ENCODE measurements at regions not wholly inside any gene's neighbourhood (a gene's known extent, or its start where the extent isn't known, plus 50 kb on each side); places are given as distances from the start of the nearest gene placed in this dataset.

DNA sequence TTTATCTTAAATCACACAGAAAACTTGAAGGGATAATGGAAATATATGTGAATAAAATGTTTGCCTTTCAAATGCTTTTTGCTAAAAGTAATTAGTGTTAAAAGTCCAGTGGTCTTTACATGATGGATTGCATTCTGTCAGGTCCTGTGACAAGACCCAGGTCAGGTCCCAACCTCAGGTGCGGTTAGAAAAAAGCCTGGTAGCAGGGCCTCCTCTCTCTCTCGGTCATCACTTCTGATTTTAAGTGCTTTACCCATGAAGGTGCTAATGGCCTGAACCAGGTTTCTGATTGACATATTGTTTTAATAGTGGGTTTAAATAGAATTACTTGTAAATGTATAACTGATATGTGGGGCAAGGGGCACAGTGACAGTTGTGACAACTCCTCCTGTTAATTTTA is 736.3 kb downstream of the POM121L12 start:
- Histone ChIP-seq H3K27me3 (ENCODE audit: control insufficient read depth, low read length) (no peaks in the 10 kb centered on the region), H3K79me2 (ENCODE audit: control insufficient read depth, low read length) (no peaks in the 10 kb centered on the region), H4K20me1 (ENCODE audit: control insufficient read depth, insufficient read depth, low read depth, low read length) (no peaks in the 10 kb centered on the region), H3K9me3 (ENCODE audit: control insufficient read depth, insufficient read depth, low read length) (peaks cover 9% of the 10 kb centered on the region; the same call in 1 of the 2 replicates), H3K27ac (ENCODE audit: low read depth, low read length) (no peak overlapping the region), H3K9me2 (replicated peaks; ENCODE audit: control insufficient read depth, low read length) (no peaks in the 10 kb centered on the region; the same call in 1 of the 2 replicates), H3K4me1 (ENCODE audit: control insufficient read depth, low read length) (no peaks in the 10 kb centered on the region), H3K4me3 (ENCODE audit: low read length) (no peak overlapping the region), H3K4me2 (ENCODE audit: low read length) (no peak overlapping the region), H3F3A (ENCODE audit: control insufficient read depth, insufficient read depth) (no peaks in the 10 kb centered on the region), H3K36me3 (ENCODE audit: control insufficient read depth, low read length) (no peaks in the 10 kb centered on the region)
- no peak for TF ChIP-seq EZH2phosphoT487 (IDR thresholded peaks at IDR 0.05; ENCODE audit: borderline replicate concordance, low read length)

DNA sequence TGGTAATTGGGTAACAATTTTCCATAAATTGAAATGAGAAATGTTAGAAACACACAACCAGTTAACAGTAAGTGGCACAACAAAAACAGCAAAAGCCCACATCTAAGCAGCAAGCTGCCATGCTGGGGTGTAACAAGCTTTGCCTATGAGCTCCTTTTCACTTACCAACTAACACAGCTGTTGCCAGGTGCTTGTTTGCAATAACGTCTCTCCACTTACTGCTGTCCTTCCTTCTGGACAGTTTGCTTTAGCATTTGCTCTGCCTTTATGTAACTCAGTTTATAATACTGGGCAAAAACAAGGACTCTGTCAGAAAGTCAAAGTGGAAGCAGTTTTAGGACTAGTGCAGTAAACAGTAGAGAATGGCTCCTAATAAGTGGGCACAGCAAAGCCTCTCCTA is 740.9 kb downstream of the POM121L12 start:
- no peaks in the 10 kb centered on the region for H3K36me3 ChIP-seq (ENCODE audit: control insufficient read depth, low read length)
- peaks cover 3% of the 10 kb centered on the region; the same call in 1 of the 2 replicates for H3K9me3 ChIP-seq (ENCODE audit: control insufficient read depth, insufficient read depth, low read length)
- no peak overlapping the region for H3K4me2 ChIP-seq (ENCODE audit: low read length)
- no peaks in the 10 kb centered on the region for H3K79me2 ChIP-seq (ENCODE audit: control insufficient read depth, low read length)
- no peak overlapping the region for H3K4me3 ChIP-seq (ENCODE audit: low read length)
- no peaks in the 10 kb centered on the region for H3F3A ChIP-seq (ENCODE audit: control insufficient read depth, insufficient read depth)
- TF ChIP-seq, protein P1, sequence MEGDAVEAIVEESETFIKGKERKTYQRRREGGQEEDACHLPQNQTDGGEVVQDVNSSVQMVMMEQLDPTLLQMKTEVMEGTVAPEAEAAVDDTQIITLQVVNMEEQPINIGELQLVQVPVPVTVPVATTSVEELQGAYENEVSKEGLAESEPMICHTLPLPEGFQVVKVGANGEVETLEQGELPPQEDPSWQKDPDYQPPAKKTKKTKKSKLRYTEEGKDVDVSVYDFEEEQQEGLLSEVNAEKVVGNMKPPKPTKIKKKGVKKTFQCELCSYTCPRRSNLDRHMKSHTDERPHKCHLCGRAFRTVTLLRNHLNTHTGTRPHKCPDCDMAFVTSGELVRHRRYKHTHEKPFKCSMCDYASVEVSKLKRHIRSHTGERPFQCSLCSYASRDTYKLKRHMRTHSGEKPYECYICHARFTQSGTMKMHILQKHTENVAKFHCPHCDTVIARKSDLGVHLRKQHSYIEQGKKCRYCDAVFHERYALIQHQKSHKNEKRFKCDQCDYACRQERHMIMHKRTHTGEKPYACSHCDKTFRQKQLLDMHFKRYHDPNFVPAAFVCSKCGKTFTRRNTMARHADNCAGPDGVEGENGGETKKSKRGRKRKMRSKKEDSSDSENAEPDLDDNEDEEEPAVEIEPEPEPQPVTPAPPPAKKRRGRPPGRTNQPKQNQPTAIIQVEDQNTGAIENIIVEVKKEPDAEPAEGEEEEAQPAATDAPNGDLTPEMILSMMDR (IDR thresholded peaks at IDR 0.05; ENCODE audit: low read depth, low read length, poor library complexity, severe bottlenecking) = no peak
- no peak for TF ChIP-seq EZH2phosphoT487 (IDR thresholded peaks at IDR 0.05; ENCODE audit: borderline replicate concordance, low read length)
- no peak overlapping the region for H3K27ac ChIP-seq (ENCODE audit: low read depth, low read length)
- H3K9me2 ChIP-seq (replicated peaks; ENCODE audit: control insufficient read depth, low read length) = no peaks in the 10 kb centered on the region
- H4K20me1 ChIP-seq (ENCODE audit: control insufficient read depth, insufficient read depth, low read depth, low read length) = no peaks in the 10 kb centered on the region
- H3K4me1 ChIP-seq (ENCODE audit: control insufficient read depth, low read length) = no peaks in the 10 kb centered on the region
- no peaks in the 10 kb centered on the region for H3K27me3 ChIP-seq (ENCODE audit: control insufficient read depth, low read length)

DNA sequence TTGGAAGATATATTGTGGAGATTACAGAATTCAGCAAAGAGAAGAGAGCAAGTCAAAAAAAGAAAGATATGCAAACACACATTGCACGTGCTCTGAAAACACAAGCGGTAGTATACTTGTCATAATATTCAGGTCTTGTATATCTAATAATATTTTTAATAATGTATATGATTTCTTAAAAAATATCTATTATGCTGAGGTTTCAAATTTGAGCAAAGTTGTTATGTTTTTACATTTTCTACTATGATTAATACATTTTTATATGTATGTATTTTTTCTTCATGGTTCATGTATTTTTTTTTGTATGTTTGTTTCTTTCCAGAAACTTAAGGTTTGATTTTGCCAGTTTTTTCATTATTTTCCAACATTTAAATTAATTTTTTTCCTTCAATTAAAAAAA is 752.4 kb upstream of the VSTM2A start:
- H3K36me3 ChIP-seq (ENCODE audit: control insufficient read depth, low read length) = no peaks in the 10 kb centered on the region
- H3F3A ChIP-seq (ENCODE audit: control insufficient read depth, insufficient read depth) = no peaks in the 10 kb centered on the region
- peaks cover 14% of the 10 kb centered on the region; the same call in 1 of the 2 replicates for H3K9me3 ChIP-seq (ENCODE audit: control insufficient read depth, insufficient read depth, low read length)
- H3K4me3 ChIP-seq (ENCODE audit: low read length) = no peak overlapping the region
- H3K9me2 ChIP-seq (replicated peaks; ENCODE audit: control insufficient read depth, low read length) = no peaks in the 10 kb centered on the region
- TF ChIP-seq EZH2phosphoT487 (IDR thresholded peaks at IDR 0.05; ENCODE audit: borderline replicate concordance, low read length) = no peak
- TF ChIP-seq, protein P1 (IDR thresholded peaks at IDR 0.05; ENCODE audit: low read depth, low read length, poor library complexity, severe bottlenecking) = no peak
- no peaks in the 10 kb centered on the region for H3K27me3 ChIP-seq (ENCODE audit: control insufficient read depth, low read length)
- no peaks in the 10 kb centered on the region for H3K79me2 ChIP-seq (ENCODE audit: control insufficient read depth, low read length)
- no peak overlapping the region for H3K4me2 ChIP-seq (ENCODE audit: low read length)
- no peaks in the 10 kb centered on the region for H4K20me1 ChIP-seq (ENCODE audit: control insufficient read depth, insufficient read depth, low read depth, low read length)
- H3K4me1 ChIP-seq (ENCODE audit: control insufficient read depth, low read length) = no peaks in the 10 kb centered on the region
- H3K27ac ChIP-seq (ENCODE audit: low read depth, low read length) = no peak overlapping the region

DNA sequence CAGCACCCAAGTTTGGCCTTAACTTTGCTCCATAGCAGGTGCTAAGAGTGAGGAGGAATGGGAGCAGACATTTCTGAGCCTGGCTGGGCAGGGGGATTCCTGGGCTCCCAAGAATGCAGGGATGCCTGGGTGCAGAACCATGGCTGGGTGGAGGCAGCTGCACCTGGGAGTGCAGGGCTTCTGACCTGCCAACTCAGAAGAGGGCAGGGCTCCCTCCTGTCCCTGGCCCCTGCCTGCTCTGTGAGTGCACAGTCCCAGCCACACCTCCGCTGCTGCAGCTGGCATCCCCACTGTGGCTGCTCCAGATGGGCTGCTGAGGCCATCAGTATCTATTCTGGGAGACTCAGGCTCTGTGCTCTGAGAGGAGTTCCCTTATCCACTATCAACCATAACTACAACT is 747.4 kb upstream of the VSTM2A start:
- no peaks in the 10 kb centered on the region for H3K79me2 ChIP-seq (ENCODE audit: control insufficient read depth, low read length)
- TF ChIP-seq, protein P1 (IDR thresholded peaks at IDR 0.05; ENCODE audit: low read depth, low read length, poor library complexity, severe bottlenecking) = no peak
- no peaks in the 10 kb centered on the region for H3K36me3 ChIP-seq (ENCODE audit: control insufficient read depth, low read length)
- H3K4me3 ChIP-seq (ENCODE audit: low read length) = no peak overlapping the region
- peaks cover 26% of the 10 kb centered on the region; the same call in 1 of the 2 replicates for H3K9me3 ChIP-seq (ENCODE audit: control insufficient read depth, insufficient read depth, low read length)
- no peak overlapping the region for H3K27ac ChIP-seq (ENCODE audit: low read depth, low read length)
- no peaks in the 10 kb centered on the region for H3K9me2 ChIP-seq (replicated peaks; ENCODE audit: control insufficient read depth, low read length)
- H3F3A ChIP-seq (ENCODE audit: control insufficient read depth, insufficient read depth) = no peaks in the 10 kb centered on the region
- H3K4me2 ChIP-seq (ENCODE audit: low read length) = no peak overlapping the region
- H4K20me1 ChIP-seq (ENCODE audit: control insufficient read depth, insufficient read depth, low read depth, low read length) = no peaks in the 10 kb centered on the region
- no peaks in the 10 kb centered on the region for H3K4me1 ChIP-seq (ENCODE audit: control insufficient read depth, low read length)
- H3K27me3 ChIP-seq (ENCODE audit: control insufficient read depth, low read length) = no peaks in the 10 kb centered on the region

Measured in DOHH2 (cell line).